Cardiac fibroblast (primary cell): ENCODE measurements at regions not wholly inside any gene's neighbourhood (a gene's known extent, or its start where the extent isn't known, plus 50 kb on each side); places are given as distances from the start of the nearest gene placed in this dataset.
A peak's percentile ranks its signal among the peaks of the same experiment; 100 is the strongest.

Source experiments
- DNase-seq, 2 donors: peaks; one replicate each; pipeline versions ENCODE4 v3.0.0 to v3.0.0-alpha.2; 2010; ENCODE audit warnings: low read depth in 2 of 2
- H3K4me3 ChIP-seq, 2 donors: replicated peaks in 1 of 2; 1 replicate in 1 of 2; 2 replicates in 1 of 2; pipeline ENCODE4 v1.5.1; 2011; ENCODE audit warnings: low read depth in 2 of 2, low read length in 2 of 2, mild to moderate bottlenecking in 2 of 2, moderate library complexity in 1 of 2
- CTCF ChIP-seq: IDR thresholded peaks from one replicate; pipeline ENCODE4 v1.5.1; 2011; ENCODE audit warnings: low read depth, mild to moderate bottlenecking, low read length, inconsistent platforms

GRCh38 chr13:86974995-86975328, 696.2 kb upstream of the SLITRK5 start:
- no peak for TF ChIP-seq CTCF
- no peak for DNase-seq
- no peak overlapping the region for H3K4me3 ChIP-seq

- no peak for DNase-seq
- H3K4me3 ChIP-seq = no peak overlapping the region
- TF ChIP-seq CTCF = no peak
Measured at GRCh38 chr13:86976521-86977324, 694.4 kb upstream of the SLITRK5 start.

- DNase-seq = peak in 1 of 2 donors; percentile 3
- no peak overlapping the region for H3K4me3 ChIP-seq
- no peak for TF ChIP-seq CTCF
Measured at GRCh38 chr13:86986448-86986847, 684.7 kb upstream of the SLITRK5 start.

- no peak for TF ChIP-seq CTCF
- H3K4me3 ChIP-seq = no peak overlapping the region
- DNase-seq = no peak
Measured at GRCh38 chr13:86992251-86992650, 678.9 kb upstream of the SLITRK5 start.

- TF ChIP-seq CTCF = no peak
- H3K4me3 ChIP-seq = no peak overlapping the region
- no peak for DNase-seq
Measured at GRCh38 chr13:87003265-87003664, 667.9 kb upstream of the SLITRK5 start.

- no peak overlapping the region for H3K4me3 ChIP-seq
- TF ChIP-seq CTCF = no peak
- DNase-seq = no peak
Measured at GRCh38 chr13:87005511-87005910, 665.7 kb upstream of the SLITRK5 start.

- DNase-seq = no peak
- no peak overlapping the region for H3K4me3 ChIP-seq
- TF ChIP-seq CTCF = no peak
Measured at GRCh38 chr13:87035526-87035925, 635.6 kb upstream of the SLITRK5 start.
